H9 (cell line): ENCODE measurements at regions not wholly inside any gene's neighbourhood (a gene's known extent, or its start where the extent isn't known, plus 50 kb on each side); places are given as distances from the start of the nearest gene placed in this dataset.

Source experiments
- DNase-seq: peaks from one replicate; pipeline ENCODE4 v3.0.0-alpha.2; 2017
- H2AFZ ChIP-seq: one replicate; pipeline ENCODE4 v1.6.1; 2013; ENCODE audit warnings: mild to moderate bottlenecking, low read length, control low read depth, moderate library complexity
- H2AK5ac ChIP-seq: 2 replicates; pipeline ENCODE4 v1.6.1; 2013; ENCODE audit warnings: low read length, control low read depth, mixed read lengths; ENCODE audit not compliant: insufficient read length
- H2BK120ac ChIP-seq: one replicate; pipeline ENCODE4 v1.6.1; 2013; ENCODE audit warnings: low read depth, mild to moderate bottlenecking, low read length, control low read depth, inconsistent platforms; ENCODE audit not compliant: poor library complexity, severe bottlenecking
- H2BK12ac ChIP-seq: 2 replicates; pipeline ENCODE4 v1.6.1; 2013; ENCODE audit warnings: low read length, control low read depth, mixed read lengths, low read depth; ENCODE audit not compliant: insufficient read length
- H2BK15ac ChIP-seq: 2 replicates; pipeline ENCODE4 v1.6.1; 2013; ENCODE audit warnings: low read depth, low read length, control low read depth
- H2BK20ac ChIP-seq: one replicate; pipeline ENCODE4 v1.6.1; 2013; ENCODE audit warnings: low read depth, mild to moderate bottlenecking, low read length, control low read depth, inconsistent platforms; ENCODE audit not compliant: poor library complexity, severe bottlenecking
- H2BK5ac ChIP-seq: 2 replicates; pipeline ENCODE4 v1.6.1; 2013; ENCODE audit warnings: low read length, control low read depth, mixed read lengths; ENCODE audit not compliant: insufficient read length
- H3K14ac ChIP-seq: 2 replicates; pipeline ENCODE4 v1.6.1; 2013; ENCODE audit warnings: low read length, control low read depth; ENCODE audit not compliant: insufficient read depth
- H3K18ac ChIP-seq: 2 replicates; pipeline ENCODE4 v1.6.1; 2013; ENCODE audit warnings: low read depth, mild to moderate bottlenecking, mixed read lengths, low read length, control low read depth; ENCODE audit not compliant: insufficient read length
- H3K23ac ChIP-seq: 2 replicates; pipeline ENCODE4 v1.6.1; 2013; ENCODE audit warnings: low read length, control low read depth, mixed read lengths, low read depth; ENCODE audit not compliant: insufficient read length
- H3K23me2 ChIP-seq: 2 replicates; pipeline ENCODE4 v1.6.1; 2013; ENCODE audit warnings: low read depth, mild to moderate bottlenecking, mixed read lengths, low read length, control low read depth; ENCODE audit not compliant: insufficient read length, poor library complexity, severe bottlenecking
- H3K27ac ChIP-seq: 2 replicates; pipeline ENCODE4 v1.5.1; 2013; ENCODE audit warnings: low read length, control low read depth, mixed read lengths, low read depth; ENCODE audit not compliant: insufficient read length
- H3K27me3 ChIP-seq: 2 replicates; pipeline ENCODE4 v1.6.1; 2013; ENCODE audit warnings: low read length, control low read depth, inconsistent platforms; ENCODE audit not compliant: insufficient read depth
- H3K4ac ChIP-seq: 2 replicates; pipeline ENCODE4 v1.6.1; 2013; ENCODE audit warnings: low read depth, mild to moderate bottlenecking, control low read depth, inconsistent platforms, low read length, moderate library complexity
- H3K4me1 ChIP-seq: 2 replicates; pipeline ENCODE4 v1.6.1; 2013; ENCODE audit warnings: low read length, control low read depth, inconsistent platforms; ENCODE audit not compliant: insufficient read depth
- H3K4me2 ChIP-seq: 2 replicates; pipeline ENCODE4 v1.6.1; 2013; ENCODE audit warnings: low read length, control low read depth, mixed read lengths; ENCODE audit not compliant: insufficient read length, insufficient read depth
- H3K56ac ChIP-seq: 2 replicates; pipeline ENCODE4 v1.6.1; 2013; ENCODE audit warnings: low read depth, mild to moderate bottlenecking, mixed read lengths, low read length, control low read depth; ENCODE audit not compliant: insufficient read length
- H3K79me1 ChIP-seq: 2 replicates; pipeline ENCODE4 v1.6.1; 2013; ENCODE audit warnings: low read depth, mild to moderate bottlenecking, moderate library complexity, low read length, control low read depth, inconsistent platforms; ENCODE audit not compliant: insufficient read depth, poor library complexity, severe bottlenecking
- H3K79me2 ChIP-seq: 2 replicates; pipeline ENCODE4 v1.6.1; 2013; ENCODE audit warnings: low read length, control low read depth, inconsistent platforms; ENCODE audit not compliant: insufficient read depth
- H3K9ac ChIP-seq: 2 replicates; pipeline ENCODE4 v1.6.1; 2013; ENCODE audit warnings: low read length, control low read depth, mixed read lengths; ENCODE audit not compliant: insufficient read length; ENCODE audit errors: extremely low read depth
- H3K9me3 ChIP-seq: one replicate; pipeline ENCODE4 v1.6.1; 2013; ENCODE audit warnings: low read depth, low read length, inconsistent platforms; ENCODE audit not compliant: control insufficient read depth
- H3T11ph ChIP-seq: one replicate; pipeline ENCODE4 v1.6.1; 2013; ENCODE audit warnings: mild to moderate bottlenecking, low read length, control low read depth, inconsistent platforms
- H4K20me1 ChIP-seq: one replicate; pipeline ENCODE4 v1.6.1; 2013; ENCODE audit not compliant: control insufficient read depth, insufficient read length, insufficient read depth
- H4K5ac ChIP-seq: 2 replicates; pipeline ENCODE4 v1.6.1; 2013; ENCODE audit warnings: low read depth, mild to moderate bottlenecking, mixed read lengths, low read length, control low read depth; ENCODE audit not compliant: insufficient read length
- H4K8ac ChIP-seq: replicated peaks from 2 replicates; pipeline ENCODE4 v1.6.1; 2013; ENCODE audit warnings: low read length, control low read depth, mixed read lengths, low read depth; ENCODE audit not compliant: insufficient read length
- H4K91ac ChIP-seq: 2 replicates; pipeline ENCODE4 v1.6.1; 2013; ENCODE audit warnings: low read depth, mild to moderate bottlenecking, moderate library complexity, mixed read lengths, low read length, control low read depth; ENCODE audit not compliant: insufficient read length
- H3K27ac Mint-ChIP-seq, 3 experiments: 2 replicates in 2 of 3; 3 replicates in 1 of 3; pipeline ENCODE4 v1.8.0; 2020 to 2021; ENCODE audit warnings: mixed read lengths in 3 of 3, mild to moderate bottlenecking in 1 of 3, moderate library complexity in 1 of 3
- H3K27me3 Mint-ChIP-seq: 2 replicates; pipeline ENCODE4 v1.8.0; 2021; ENCODE audit warnings: low read depth, mild to moderate bottlenecking, moderate library complexity, mixed read lengths
- H3K36me3 Mint-ChIP-seq, 3 experiments: 2 replicates in 2 of 3; 3 replicates in 1 of 3; pipeline ENCODE4 v1.8.0; 2020 to 2021; ENCODE audit warnings: low read depth in 3 of 3, mixed read lengths in 3 of 3; ENCODE audit not compliant: insufficient read depth in 1 of 3
- H3K4me1 Mint-ChIP-seq, 2 experiments: 2 replicates each; pipeline ENCODE4 v1.8.0; 2020; ENCODE audit warnings: mixed read lengths in 2 of 2
- H3K4me3 Mint-ChIP-seq, 2 experiments: 2 replicates in 1 of 2; 3 replicates in 1 of 2; pipeline ENCODE4 v1.8.0; 2020 to 2021; ENCODE audit warnings: mild to moderate bottlenecking in 2 of 2, mixed read lengths in 2 of 2, moderate library complexity in 1 of 2
- H3K9me3 Mint-ChIP-seq, 2 experiments: 2 replicates in 1 of 2; 3 replicates in 1 of 2; pipeline ENCODE4 v1.8.0; 2020; ENCODE audit warnings: mild to moderate bottlenecking in 2 of 2, mixed read lengths in 2 of 2, moderate library complexity in 1 of 2
- CTCF ChIP-seq: fragments of 200-600 bp; sonication (generic); conservative IDR thresholded peaks from 3 replicates; pipeline ENCODE4 v1.8.0; 2021; ENCODE audit warnings: antibody characterized with exemption, mild to moderate bottlenecking
- WGBS: extraction: QIAGEN DNeasy Blood & Tissue Kit; methylation state at CpG from one replicate; pipeline ENCODE4 v1.1.7; 2013; ENCODE audit warnings: missing lambda C conversion rate, low lambda C conversion rate, mixed read lengths; ENCODE audit not compliant: insufficient read length; ENCODE audit errors: extremely low coverage; 5-methylcytosine and 5-hydroxymethylcytosine counted together

- no peak overlapping the region for H3K4ac ChIP-seq
- H3K23ac ChIP-seq = no peak overlapping the region
- H4K8ac ChIP-seq = no peak overlapping the region
- H4K20me1 ChIP-seq = no peaks in the 10 kb centered on the region
- H3K27ac Mint-ChIP-seq = no peak overlapping the region
- H3K27me3 ChIP-seq = no peaks in the 10 kb centered on the region; the same call in 1 of the 2 replicates
- H2BK5ac ChIP-seq = no peak overlapping the region
- H2BK120ac ChIP-seq = no peak overlapping the region
- no peak overlapping the region for H3K18ac ChIP-seq
- no peak for TF ChIP-seq CTCF
- no peak overlapping the region for H2BK15ac ChIP-seq
- no peaks in the 10 kb centered on the region for H3K79me1 ChIP-seq
- H3K23me2 ChIP-seq = no peaks in the 10 kb centered on the region
- H3K4me1 ChIP-seq = no peaks in the 10 kb centered on the region
- no peak overlapping the region for H3K4me3 Mint-ChIP-seq
- H2AK5ac ChIP-seq = no peak overlapping the region
- no peak overlapping the region for H2BK20ac ChIP-seq
- H2AFZ ChIP-seq = no peak overlapping the region
- 0 out of 7 replicates have a peak, but pooled peaks cover 0 to 2% (median 0%) of the 10 kb centered on the region in 3 experiments for H3K36me3 Mint-ChIP-seq
- H3K9me3 Mint-ChIP-seq = peaks cover 0 to 5% of the 10 kb centered on the region in 2 experiments; a peak in 2 of 5 replicates
- peaks cover 5 to 8% of the 10 kb centered on the region in 2 experiments for H3K4me1 Mint-ChIP-seq
- H3K14ac ChIP-seq = no peak overlapping the region
- no peak overlapping the region for H2BK12ac ChIP-seq
- H3K56ac ChIP-seq = no peak overlapping the region
- no CpG with 5 or more reads among the region's 12 CpGs for WGBS
- no peak overlapping the region for H3K4me2 ChIP-seq
- H3K79me2 ChIP-seq = no peaks in the 10 kb centered on the region
- no peak overlapping the region for H3K9ac ChIP-seq
- H4K91ac ChIP-seq = no peak overlapping the region
- H3T11ph ChIP-seq = no peak overlapping the region
- H4K5ac ChIP-seq = no peak overlapping the region
- no peak overlapping the region for H3K27ac ChIP-seq
- H3K27me3 Mint-ChIP-seq = peaks cover 20% of the 10 kb centered on the region
- DNase-seq = no peak
- no peaks in the 10 kb centered on the region for H3K9me3 ChIP-seq
Measured at GRCh38 chr6:168886964-168887363, 366.7 kb downstream of the THBS2 start.
